Neural progenitor cell (in vitro differentiated cells): ENCODE measurements at regions not wholly inside any gene's neighbourhood (a gene's known extent, or its start where the extent isn't known, plus 50 kb on each side); places are given as distances from the start of the nearest gene placed in this dataset.

Source experiments
- CTCF ChIP-seq: fragments of 200-600 bp; sonication (generic); IDR thresholded peaks from 2 replicates; pipeline ENCODE4 v1.5.1; 2017; ENCODE audit warnings: antibody characterized with exemption, mild to moderate bottlenecking
- EZH2phosphoT487 ChIP-seq: fragments of 200-600 bp; sonication (generic); IDR thresholded peaks from 2 replicates; pipeline ENCODE4 v1.6.1; 2017; ENCODE audit warnings: antibody characterized with exemption

GRCh38 chr7:54242776-54243175 lies 299.4 kb upstream of the VSTM2A start:
- no peak for TF ChIP-seq EZH2phosphoT487
- no peak for TF ChIP-seq CTCF
